H1 (cell line): ENCODE measurements at regions not wholly inside any gene's neighbourhood (a gene's known extent, or its start where the extent isn't known, plus 50 kb on each side); places are given as distances from the start of the nearest gene placed in this dataset.

Experiments
- CTCF ChIA-PET: fragments of 300-600 bp; sonication (Branson Sonifier 250); formaldehyde crosslinking; loops from one replicate; lab custom pipeline; 2021; ENCODE audit not compliant: partially characterized antibody; lab: Charles Lee
- POLR2A ChIA-PET: fragments of 300-600 bp; sonication (Branson Sonifier 250); formaldehyde crosslinking; loops from one replicate; lab custom pipeline; 2021; ENCODE audit warnings: inconsistent platforms; ENCODE audit not compliant: partially characterized antibody; lab: Charles Lee
- DNase-seq, 2 experiments: peaks; one replicate each; pipeline versions ENCODE4 v3.0.0 to v3.0.0-alpha.2; 2010 to 2022; ENCODE audit warnings: low spot score in 2 of 2, low read depth in 1 of 2, mixed read lengths in 1 of 2
- FAIRE-seq: peaks from 2 replicates; lab custom pipeline; 2011; peaks lifted over from hg19 to GRCh38; lab: Jason Lieb, UNC
- H2AFZ ChIP-seq: 2 replicates; pipeline ENCODE4 v1.8.1; 2012; ENCODE audit warnings: low read length, inconsistent platforms
- H2AK5ac ChIP-seq: 2 replicates; pipeline ENCODE4 v1.6.1; 2013; ENCODE audit warnings: low read depth, low read length
- H2BK120ac ChIP-seq: replicated peaks from 2 replicates; pipeline ENCODE3; 2013; ENCODE audit warnings: low read depth, low read length, inconsistent platforms
- H2BK12ac ChIP-seq: 2 replicates; pipeline ENCODE4 v1.6.1; 2013; ENCODE audit warnings: low read depth, low read length
- H2BK15ac ChIP-seq: 2 replicates; pipeline ENCODE4 v1.6.1; 2013; ENCODE audit warnings: low read length
- H2BK20ac ChIP-seq: 2 replicates; pipeline ENCODE4 v1.6.1; 2013; ENCODE audit warnings: low read length
- H2BK5ac ChIP-seq: 2 replicates; pipeline ENCODE4 v1.6.1; 2013; ENCODE audit warnings: low read depth, low read length
- H3K14ac ChIP-seq: 2 replicates; pipeline ENCODE4 v1.6.1; 2013; ENCODE audit warnings: inconsistent platforms; ENCODE audit not compliant: insufficient read length
- H3K18ac ChIP-seq: 2 replicates; pipeline ENCODE4 v1.6.1; 2013; ENCODE audit warnings: low read length; ENCODE audit errors: extremely low read depth
- H3K23ac ChIP-seq: 2 replicates; pipeline ENCODE4 v1.6.1; 2013; ENCODE audit warnings: inconsistent platforms; ENCODE audit not compliant: insufficient read length
- H3K23me2 ChIP-seq: 2 replicates; pipeline ENCODE4 v1.6.1; 2013; ENCODE audit warnings: low read depth, low read length
- H3K27ac ChIP-seq: 2 replicates; pipeline ENCODE4 v1.6.1; 2011; ENCODE audit warnings: low read depth, low read length, inconsistent platforms
- H3K27me3 ChIP-seq, 4 experiments: replicated peaks in 1 of 4; 1 replicate in 1 of 4; 2 replicates in 3 of 4; pipeline versions ENCODE4 v1.6.1 to v1.8.1; 2011 to 2013; ENCODE audit warnings: low read length in 3 of 4, mild to moderate bottlenecking in 3 of 4, inconsistent platforms in 2 of 4, mixed read lengths in 2 of 4, moderate library complexity in 1 of 4; ENCODE audit not compliant: control insufficient read depth in 3 of 4, insufficient read depth in 3 of 4; ENCODE audit errors: extremely low read depth in 1 of 4
- H3K36me3 ChIP-seq, 4 experiments: 2 replicates each; pipeline versions ENCODE4 v1.6.1 to v1.8.1; 2011 to 2013; ENCODE audit warnings: mild to moderate bottlenecking in 4 of 4, low read length in 3 of 4, moderate library complexity in 2 of 4, control low read depth in 1 of 4, inconsistent platforms in 1 of 4; ENCODE audit not compliant: insufficient read depth in 4 of 4, control insufficient read depth in 2 of 4
- H3K4ac ChIP-seq: replicated peaks from 2 replicates; pipeline ENCODE3; 2013; ENCODE audit warnings: low read length, low read depth, mixed read lengths, inconsistent platforms; ENCODE audit not compliant: insufficient read length
- H3K4me1 ChIP-seq, 4 experiments: replicated peaks in 1 of 4; 1 replicate in 1 of 4; 2 replicates in 3 of 4; pipeline versions ENCODE4 v1.6.1 to v1.8.1; 2011 to 2013; ENCODE audit warnings: low read length in 3 of 4, inconsistent platforms in 2 of 4, mixed read lengths in 1 of 4; ENCODE audit not compliant: insufficient read depth in 4 of 4, control insufficient read depth in 3 of 4
- H3K4me2 ChIP-seq, 2 experiments: 2 replicates each; pipeline versions ENCODE4 v1.6.1 to v1.8.1; 2011 to 2013; ENCODE audit warnings: low read depth in 2 of 2, low read length in 2 of 2, control low read depth in 1 of 2, inconsistent platforms in 1 of 2, mild to moderate bottlenecking in 1 of 2; ENCODE audit not compliant: insufficient read depth in 1 of 2
- H3K4me3 ChIP-seq, 4 experiments: fragments of 200-600, 300-600 bp in 1 of 4; sonication (generic), shearing (Covaris generic), sonication (Bioruptor Twin) in 1 of 4; 2 replicates each; pipeline versions ENCODE4 v1.5.1 to v1.8.1; 2011 to 2016; ENCODE audit warnings: low read length in 4 of 4, low read depth in 3 of 4, control low read depth in 2 of 4, inconsistent platforms in 2 of 4, mild to moderate bottlenecking in 2 of 4, mixed read lengths in 1 of 4, moderate library complexity in 1 of 4; ENCODE audit not compliant: insufficient read depth in 2 of 4; ENCODE audit errors: extremely low read depth in 1 of 4
- H3K56ac ChIP-seq: replicated peaks from 2 replicates; pipeline ENCODE3; 2013; ENCODE audit warnings: low read depth, mild to moderate bottlenecking, mixed read lengths, low read length, inconsistent platforms; ENCODE audit not compliant: insufficient read length
- H3K79me1 ChIP-seq: 2 replicates; pipeline ENCODE4 v1.6.1; 2013; ENCODE audit warnings: low read depth, low read length, control low read depth
- H3K79me2 ChIP-seq, 2 experiments: 2 replicates each; pipeline versions ENCODE4 v1.6.1 to v1.8.1; 2012 to 2013; ENCODE audit warnings: low read length in 2 of 2, mild to moderate bottlenecking in 2 of 2, inconsistent platforms in 1 of 2; ENCODE audit not compliant: insufficient read depth in 2 of 2, control insufficient read depth in 1 of 2
- H3K9ac ChIP-seq, 4 experiments: replicated peaks in 1 of 4; 1 replicate in 1 of 4; 2 replicates in 3 of 4; pipeline versions ENCODE4 v1.6.1 to v1.8.1; 2011 to 2013; ENCODE audit warnings: low read depth in 3 of 4, low read length in 3 of 4, control low read depth in 2 of 4, mild to moderate bottlenecking in 2 of 4, moderate library complexity in 2 of 4, inconsistent platforms in 1 of 4; ENCODE audit errors: extremely low read depth in 1 of 4
- H3K9me3 ChIP-seq, 2 experiments: 2 replicates each; pipeline versions ENCODE4 v1.6.1 to v1.8.1; 2012 to 2013; ENCODE audit warnings: mild to moderate bottlenecking in 2 of 2, moderate library complexity in 2 of 2, control low read depth in 1 of 2, inconsistent platforms in 1 of 2, low read depth in 1 of 2, low read length in 1 of 2, mixed read lengths in 1 of 2; ENCODE audit not compliant: insufficient read depth in 2 of 2
- H4K20me1 ChIP-seq, 2 experiments: replicated peaks in 1 of 2; 2 replicates each; pipeline versions ENCODE3 to v1.8.1; 2011 to 2013; ENCODE audit warnings: inconsistent platforms in 2 of 2, low read length in 2 of 2, mild to moderate bottlenecking in 1 of 2; ENCODE audit not compliant: insufficient read depth in 2 of 2, control insufficient read depth in 1 of 2
- H4K5ac ChIP-seq: 2 replicates; pipeline ENCODE4 v1.6.1; 2013; ENCODE audit warnings: low read length, low read depth, mixed read lengths, inconsistent platforms; ENCODE audit not compliant: insufficient read length
- H4K8ac ChIP-seq: 2 replicates; pipeline ENCODE4 v1.8.0; 2013; ENCODE audit warnings: mild to moderate bottlenecking, moderate library complexity, low read length, inconsistent platforms; ENCODE audit not compliant: insufficient read depth; ENCODE audit errors: extremely low read depth
- H4K91ac ChIP-seq: replicated peaks from 2 replicates; pipeline ENCODE3; 2013; ENCODE audit warnings: low read length, mixed read lengths, inconsistent platforms; ENCODE audit not compliant: insufficient read length
- CEBPB ChIP-seq: IDR thresholded peaks from 2 replicates; pipeline ENCODE4 v1.6.1; 2012; ENCODE audit warnings: low read depth, low read length
- WGBS, 2 experiments: shearing (Covaris generic) in 1 of 2; methylation state at CpG; one replicate each; pipeline versions ENCODE4 v1.1.6 to v1.1.7; 2013 to 2015; ENCODE audit warnings: low lambda C conversion rate in 2 of 2, mixed read lengths in 2 of 2, inconsistent platforms in 1 of 2, low coverage in 1 of 2, missing lambda C conversion rate in 1 of 2; ENCODE audit not compliant: insufficient replicate concordance in 2 of 2, insufficient coverage in 1 of 2, insufficient read length in 1 of 2; ENCODE audit errors: extremely low coverage in 1 of 2, missing lambda C conversion rate in 1 of 2; 5-methylcytosine and 5-hydroxymethylcytosine counted together
- TF ChIP-seq, protein P1 (sequence below), 3 experiments: IDR thresholded peaks; 1 replicate in 2 of 3; 2 replicates in 1 of 3; pipeline versions ENCODE4 v1.5.1 to v1.6.1; 2011; ENCODE audit warnings: low read length in 3 of 3, mild to moderate bottlenecking in 3 of 3, inconsistent platforms in 2 of 3, low read depth in 1 of 3, moderate library complexity in 1 of 3; ENCODE audit not compliant: insufficient read depth in 1 of 3; ENCODE audit errors: control extremely low read depth in 1 of 3

DNA sequence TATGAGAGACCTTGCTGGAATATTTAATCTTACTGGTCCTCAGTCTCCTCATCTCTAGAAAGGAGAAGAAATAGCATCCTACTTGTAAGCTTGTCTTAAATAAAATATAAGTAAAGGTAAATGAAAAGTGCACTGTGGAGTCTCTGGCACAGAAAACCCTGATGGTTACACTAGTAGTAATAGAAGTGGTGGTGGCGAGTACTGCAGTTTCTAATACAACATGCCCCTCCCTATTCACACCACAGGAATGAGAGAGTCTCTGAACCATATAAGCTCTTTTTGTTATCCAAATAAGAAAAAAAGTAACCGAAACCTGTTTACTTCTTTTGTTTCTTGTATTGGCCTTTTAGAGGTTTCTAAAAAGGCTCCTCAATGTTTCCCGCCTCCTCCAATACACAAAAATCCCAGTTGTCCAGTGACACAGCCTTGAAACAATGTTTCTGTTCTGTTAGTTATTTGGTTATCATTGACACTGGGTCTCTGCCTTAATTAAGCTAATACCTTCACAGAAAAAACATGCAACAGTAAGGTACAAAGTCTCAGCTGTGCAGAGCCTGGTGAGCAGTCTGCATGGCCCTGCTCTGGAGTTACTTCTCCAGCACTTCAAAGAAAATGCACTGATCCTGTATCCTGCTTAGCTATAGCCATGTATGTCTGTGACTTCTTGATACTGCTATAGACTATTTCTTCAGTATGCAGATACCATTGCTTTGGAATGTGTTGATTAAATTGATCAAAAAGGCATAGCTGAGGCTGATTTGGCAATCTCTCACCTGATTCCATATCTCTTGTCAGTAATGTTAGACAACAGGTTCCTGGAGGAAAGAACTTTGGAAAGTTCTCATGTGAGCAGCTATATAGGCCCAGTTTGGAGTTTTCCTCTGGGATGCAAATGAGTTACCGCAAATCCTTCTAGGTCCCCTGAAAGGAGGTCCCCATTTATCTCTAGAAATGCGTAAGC is 315.6 kb upstream of the IL12A start:
- H3K23me2 ChIP-seq: no peaks in the 10 kb centered on the region
- H3K79me1 ChIP-seq: no peaks in the 10 kb centered on the region
- no peak overlapping the region for H3K4me3 ChIP-seq
- no peak overlapping the region for H3K9ac ChIP-seq
- no peak overlapping the region for H4K5ac ChIP-seq
- no peak overlapping the region for H2AK5ac ChIP-seq
- H2BK12ac ChIP-seq: no peak overlapping the region
- H3K27me3 ChIP-seq: no peaks in the 10 kb centered on the region
- DNase-seq (no peak), FAIRE-seq (no peak)
- CTCF ChIA-PET: interaction anchor here (0.6 to 3.1 kb wide), 23 partner anchors 9 to 1359 kb away, joined by 3 to 16 read pairs (median 4); no protein-coding TSS in a partner anchor
- H3K9me3 ChIP-seq: no peaks in the 10 kb centered on the region
- no peak overlapping the region for H3K14ac ChIP-seq
- H2BK5ac ChIP-seq: no peak overlapping the region
- no peak overlapping the region for H3K23ac ChIP-seq
- no peaks in the 10 kb centered on the region for H3K79me2 ChIP-seq
- TF ChIP-seq, protein P1, sequence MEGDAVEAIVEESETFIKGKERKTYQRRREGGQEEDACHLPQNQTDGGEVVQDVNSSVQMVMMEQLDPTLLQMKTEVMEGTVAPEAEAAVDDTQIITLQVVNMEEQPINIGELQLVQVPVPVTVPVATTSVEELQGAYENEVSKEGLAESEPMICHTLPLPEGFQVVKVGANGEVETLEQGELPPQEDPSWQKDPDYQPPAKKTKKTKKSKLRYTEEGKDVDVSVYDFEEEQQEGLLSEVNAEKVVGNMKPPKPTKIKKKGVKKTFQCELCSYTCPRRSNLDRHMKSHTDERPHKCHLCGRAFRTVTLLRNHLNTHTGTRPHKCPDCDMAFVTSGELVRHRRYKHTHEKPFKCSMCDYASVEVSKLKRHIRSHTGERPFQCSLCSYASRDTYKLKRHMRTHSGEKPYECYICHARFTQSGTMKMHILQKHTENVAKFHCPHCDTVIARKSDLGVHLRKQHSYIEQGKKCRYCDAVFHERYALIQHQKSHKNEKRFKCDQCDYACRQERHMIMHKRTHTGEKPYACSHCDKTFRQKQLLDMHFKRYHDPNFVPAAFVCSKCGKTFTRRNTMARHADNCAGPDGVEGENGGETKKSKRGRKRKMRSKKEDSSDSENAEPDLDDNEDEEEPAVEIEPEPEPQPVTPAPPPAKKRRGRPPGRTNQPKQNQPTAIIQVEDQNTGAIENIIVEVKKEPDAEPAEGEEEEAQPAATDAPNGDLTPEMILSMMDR (IDR thresholded peaks at IDR 0.05; ENCODE audit: control extremely low read depth in 1 of 3, insufficient read depth in 1 of 3, low read depth in 1 of 3, low read length in 3 of 3): peak in 1 of 3 experiments; percentile 11; a peak in 1 of 4 replicates
- no peak for TF ChIP-seq CEBPB
- peaks cover 0 to 4% (median 1%) of the 10 kb centered on the region in 4 experiments; a peak in 2 of 7 replicates for H3K4me1 ChIP-seq
- no peak overlapping the region for H3K4ac ChIP-seq
- H3K36me3 ChIP-seq: no peaks in the 10 kb centered on the region
- H2BK120ac ChIP-seq: no peak overlapping the region
- no peak overlapping the region for H3K4me2 ChIP-seq
- no peak overlapping the region for H2BK15ac ChIP-seq
- 84% methylated on average over 5 of the region's 5 CpGs; no CpG with 5 or more reads in 1 of the 2 experiments for WGBS, 2 experiments
- peak overlapping the region; percentile 56; the same call in 1 of the 2 replicates for H2AFZ ChIP-seq
- no peaks in the 10 kb centered on the region for H4K20me1 ChIP-seq
- H3K56ac ChIP-seq: no peak overlapping the region
- no peak overlapping the region for H4K91ac ChIP-seq
- no peak overlapping the region for H2BK20ac ChIP-seq
- no peak overlapping the region for H3K18ac ChIP-seq
- POLR2A ChIA-PET: no interaction called here
- no peak overlapping the region for H3K27ac ChIP-seq
- H4K8ac ChIP-seq: no peak overlapping the region
